ENCODE measurements at regions not wholly inside any gene's neighbourhood (a gene's known extent, or its start where the extent isn't known, plus 50 kb on each side); places are given as distances from the start of the nearest gene placed in this dataset.

- DNase-seq, result no peak
Observed at GRCh38 chr13:80284290-80284689, 56.6 kb downstream of the SPRY2 start.

DNA sequence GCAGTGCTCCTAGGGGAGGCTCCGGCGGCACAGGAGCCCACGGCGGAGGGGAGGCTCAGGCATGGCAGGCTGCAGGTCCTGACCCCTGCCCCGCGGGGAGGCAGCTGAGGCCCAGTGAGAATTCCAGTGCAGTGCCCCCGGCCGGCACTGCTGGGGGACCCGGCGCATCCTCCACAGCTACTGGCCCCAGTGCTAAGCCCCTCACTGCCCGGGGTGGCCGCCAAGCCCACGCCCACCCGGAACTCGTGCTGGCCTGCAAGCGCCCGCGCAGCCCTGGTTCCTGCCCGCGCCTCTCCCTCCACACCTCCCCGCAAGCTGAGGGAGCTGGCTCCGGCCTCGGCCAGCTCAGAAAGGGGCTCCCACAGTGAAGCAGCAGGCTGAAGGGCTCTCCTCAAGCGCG, 62.2 kb downstream of the SPRY2 start:
- no peak for DNase-seq

GRCh38 chr13:80276371-80277289, 64.3 kb downstream of the SPRY2 start:
- DNase-seq, result no peak

DNA sequence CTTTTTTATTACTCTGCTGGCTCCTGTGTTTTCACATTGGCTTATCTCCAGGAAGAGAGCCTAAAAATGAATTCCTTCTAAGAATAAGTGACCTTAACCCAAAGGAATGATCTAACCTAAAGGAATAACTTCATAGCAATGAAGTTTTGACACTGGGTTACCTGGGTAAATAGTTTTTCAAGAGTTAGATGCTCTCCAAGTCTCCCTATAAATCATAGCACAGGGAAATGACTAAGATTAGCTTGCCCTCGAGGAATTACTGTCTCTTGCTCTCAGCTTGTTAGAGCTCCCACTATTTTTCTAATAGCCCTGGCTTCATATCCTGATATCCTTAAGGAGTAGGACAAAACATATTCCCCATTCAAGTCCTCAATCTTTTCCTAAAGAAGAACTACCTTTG, 66.3 kb downstream of the SPRY2 start:
- no peak for DNase-seq

- no peak for DNase-seq
Observed at GRCh38 chr13:80273718-80274117, 67.2 kb downstream of the SPRY2 start.

GRCh38 chr13:80265348-80265747, 75.6 kb downstream of the SPRY2 start:
- DNase-seq, result no peak

DNA sequence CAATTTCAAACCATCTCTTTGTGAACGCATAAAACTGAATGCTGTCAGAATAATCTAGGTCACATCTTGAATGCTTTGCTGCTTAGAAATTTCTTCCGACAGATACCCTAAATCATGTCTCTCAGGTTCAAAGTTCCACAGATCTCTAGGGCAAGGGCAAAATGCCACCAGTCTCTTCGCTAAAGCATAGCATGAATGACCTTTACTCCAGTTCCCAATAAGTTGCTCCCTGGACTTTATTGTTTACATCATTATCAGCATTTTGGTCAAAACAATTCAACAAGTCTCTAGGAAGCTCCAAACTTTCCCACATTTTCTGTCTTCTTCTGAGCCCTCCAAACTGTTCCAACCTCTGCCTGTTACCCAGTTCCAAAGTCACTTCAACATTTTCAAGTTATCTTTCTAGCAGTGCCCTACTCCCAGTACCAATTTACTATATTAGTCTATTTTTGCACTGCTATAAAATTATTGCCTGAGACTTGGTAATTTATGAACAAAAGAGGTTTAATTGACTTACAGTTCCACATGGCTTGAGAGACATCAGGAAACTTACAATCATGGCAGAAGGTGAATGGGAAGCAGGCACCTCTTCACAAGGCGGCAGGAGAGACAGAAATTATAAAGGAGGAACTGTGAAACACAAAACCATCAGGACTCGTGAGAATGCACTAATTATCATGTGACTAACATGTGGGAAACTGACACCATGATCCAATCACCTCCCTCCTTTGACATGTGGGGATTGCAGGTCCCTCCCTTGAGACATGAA, 77.0 kb downstream of the SPRY2 start:
- no peak for DNase-seq

DNA sequence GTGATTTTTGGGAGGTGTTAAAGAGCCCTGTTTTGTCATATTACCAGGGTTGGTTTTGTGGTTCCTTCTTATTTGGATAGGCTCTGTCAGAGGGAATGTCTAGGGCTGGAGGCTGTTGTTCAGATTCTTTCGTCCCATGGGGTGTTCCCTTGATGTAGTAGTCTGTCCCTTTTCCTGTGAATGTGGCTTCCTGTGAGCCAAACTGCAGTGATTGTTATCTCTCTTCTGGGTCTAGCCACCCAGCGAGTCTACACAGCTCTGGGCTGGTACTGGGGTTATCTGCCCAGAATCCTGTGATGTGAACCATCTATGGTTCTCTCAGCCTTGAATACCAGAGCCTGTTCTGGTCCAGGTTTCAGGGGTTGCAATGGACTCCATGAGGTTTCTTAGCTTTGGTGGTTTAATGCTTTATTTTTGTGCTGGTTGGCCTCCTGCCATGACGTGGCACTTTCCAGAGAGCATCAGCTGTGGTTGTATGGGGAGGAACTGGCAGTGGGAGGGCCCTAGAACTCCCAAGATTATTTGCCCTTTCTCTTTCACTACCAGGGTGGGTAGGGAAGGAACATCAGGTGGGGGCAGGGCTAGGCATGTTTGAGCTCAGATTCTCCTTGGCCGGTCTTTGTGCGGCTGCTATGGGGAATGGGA, 78.8 kb downstream of the SPRY2 start:
- DNase-seq, result no peak

GRCh38 chr13:80259159-80259558, 81.8 kb downstream of the SPRY2 start:
- DNase-seq, result no peak

GRCh38 chr13:80256352-80256932, 84.5 kb downstream of the SPRY2 start:
- no peak for DNase-seq

GRCh38 chr13:80255946-80256345, 85.0 kb downstream of the SPRY2 start:
- DNase-seq, result no peak

DNA sequence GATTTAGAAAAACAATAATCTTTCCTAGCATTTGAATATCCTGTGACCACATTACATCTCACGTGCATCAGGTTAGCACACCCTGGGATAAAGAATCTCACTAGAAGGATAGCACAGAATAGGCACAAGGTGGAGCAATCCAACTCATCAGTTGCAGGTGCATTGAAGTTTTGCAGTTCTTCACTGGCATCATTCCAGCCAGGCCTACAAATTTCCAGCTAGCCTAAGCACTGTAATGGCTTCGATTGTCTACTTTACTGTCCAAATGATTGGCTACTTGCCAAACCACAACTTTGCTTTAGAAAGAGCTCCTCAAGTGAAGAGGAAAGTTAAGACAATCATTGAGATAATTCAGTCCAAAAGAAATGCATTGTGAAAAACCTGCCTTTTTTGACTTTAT, 89.5 kb downstream of the SPRY2 start:
- DNase-seq, result no peak

GRCh38 chr13:80250213-80250810, 90.6 kb downstream of the SPRY2 start:
- DNase-seq, result no peak

GRCh38 chr13:80249516-80250212, 91.3 kb downstream of the SPRY2 start:
- no peak for DNase-seq

DNA sequence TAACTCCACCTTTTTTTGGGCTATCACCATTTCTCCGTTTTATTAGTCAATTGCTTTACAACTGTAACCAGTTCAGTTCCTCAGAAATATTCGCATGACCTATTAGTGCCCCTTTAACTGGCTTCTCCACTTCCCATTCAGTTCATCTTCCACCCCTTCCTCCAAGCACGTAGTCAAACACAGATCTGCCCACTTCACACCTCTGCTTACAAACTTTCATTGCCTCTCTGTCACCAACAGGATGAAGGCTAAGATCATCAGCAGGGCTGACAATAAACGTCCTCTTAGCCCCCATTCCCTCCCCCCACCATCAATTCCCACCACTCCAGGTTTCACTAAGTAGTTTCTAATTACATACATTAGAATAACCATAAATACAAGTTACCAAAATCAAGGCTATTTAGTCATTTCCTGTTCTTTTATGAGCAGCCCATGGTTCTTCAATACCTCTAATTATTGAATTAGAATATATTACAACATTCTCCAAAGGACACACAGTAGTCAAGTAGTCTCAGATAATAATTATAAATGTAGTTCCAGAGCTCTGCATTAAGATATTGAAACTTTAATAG, 95.7 kb downstream of the SPRY2 start:
- no peak for DNase-seq

GRCh38 chr13:80244574-80244973, 96.4 kb downstream of the SPRY2 start:
- DNase-seq, result no peak

- no peak for DNase-seq
Observed at GRCh38 chr13:80242728-80243427, 98.0 kb downstream of the SPRY2 start.

DNA sequence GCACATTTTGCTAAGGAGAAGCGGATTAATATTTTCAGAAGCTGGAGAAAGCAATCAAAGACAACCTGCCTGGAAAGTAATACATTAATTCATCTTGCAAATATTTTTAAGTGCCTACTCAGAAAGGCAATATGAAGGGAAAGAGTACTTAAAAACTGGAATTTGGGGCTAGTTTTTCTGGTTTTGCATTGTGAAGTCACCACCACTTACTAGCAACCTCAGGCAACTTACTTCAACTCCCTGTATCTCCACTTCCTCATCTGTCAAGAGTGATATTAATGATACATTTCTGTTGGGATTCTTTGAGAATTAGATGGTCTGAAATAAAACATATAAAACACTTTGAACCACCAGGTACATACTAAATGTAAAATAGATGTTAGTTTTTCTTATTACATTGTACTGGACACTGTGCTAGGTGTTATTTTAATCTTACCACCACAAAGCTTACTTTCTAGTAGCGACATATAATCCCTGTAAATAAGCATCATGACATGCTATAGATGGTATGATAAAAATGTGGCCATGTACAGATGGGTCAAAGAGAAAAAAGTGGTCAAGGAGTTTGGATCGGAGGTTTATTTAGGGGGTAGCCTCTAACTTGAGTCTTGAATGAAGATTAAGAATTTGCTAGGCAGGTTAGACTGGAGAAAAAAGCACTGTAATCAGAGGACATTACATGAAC, 101.2 kb downstream of the SPRY2 start:
- no peak for DNase-seq

DNA sequence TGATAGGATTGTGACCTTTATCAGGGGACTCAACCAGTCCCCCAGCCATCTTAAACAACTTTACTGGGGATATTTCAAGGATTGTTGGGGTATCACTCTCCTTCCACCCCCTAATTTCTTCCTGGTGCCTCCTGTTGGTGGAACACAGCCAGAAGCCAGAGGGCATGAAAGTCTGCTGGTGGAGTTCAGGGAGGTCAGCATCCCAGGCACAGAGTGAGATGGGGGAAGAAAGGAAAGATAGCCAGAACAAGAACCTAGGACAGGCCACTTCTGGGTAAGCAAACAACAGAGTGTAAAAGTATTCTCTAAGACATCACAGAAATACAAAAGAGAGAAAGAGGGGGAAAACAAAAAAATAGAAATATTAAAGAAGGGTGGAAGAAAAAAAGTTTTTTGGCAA, 101.8 kb downstream of the SPRY2 start:
- DNase-seq, result no peak

- no peak for DNase-seq
Observed at GRCh38 chr13:80237646-80238045, 103.3 kb downstream of the SPRY2 start.

DNA sequence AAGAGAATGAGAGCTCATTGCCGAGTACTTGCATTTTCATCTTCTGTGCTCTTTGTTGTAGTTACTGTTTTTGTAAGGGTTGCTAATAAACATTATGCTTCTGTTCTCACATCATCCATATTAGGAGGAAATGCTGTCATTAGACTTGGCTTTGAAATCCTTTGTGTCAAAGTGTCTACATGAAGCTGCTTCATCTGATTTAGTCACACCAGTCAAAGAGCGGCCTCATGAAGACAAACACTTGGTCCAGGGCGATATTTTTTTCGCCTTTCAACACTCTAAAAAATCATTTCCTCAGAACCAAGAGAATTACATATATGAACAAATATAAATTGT, 105.0 kb downstream of the SPRY2 start:
- no peak for DNase-seq
